NCI-H526 (cell line): ENCODE measurements at regions not wholly inside any gene's neighbourhood (a gene's known extent, or its start where the extent isn't known, plus 50 kb on each side); places are given as distances from the start of the nearest gene placed in this dataset.
"Not testable (repeated sequence)": the region's sequence is repeated elsewhere in the genome, so short reads cannot be mapped to it uniquely, and the experiment has no call there.

ENCODE experiments used
- DNase-seq, 2 experiments: peaks; one replicate each; lab custom pipeline; 2025; lab: John Stamatoyannopoulos, UW

DNA sequence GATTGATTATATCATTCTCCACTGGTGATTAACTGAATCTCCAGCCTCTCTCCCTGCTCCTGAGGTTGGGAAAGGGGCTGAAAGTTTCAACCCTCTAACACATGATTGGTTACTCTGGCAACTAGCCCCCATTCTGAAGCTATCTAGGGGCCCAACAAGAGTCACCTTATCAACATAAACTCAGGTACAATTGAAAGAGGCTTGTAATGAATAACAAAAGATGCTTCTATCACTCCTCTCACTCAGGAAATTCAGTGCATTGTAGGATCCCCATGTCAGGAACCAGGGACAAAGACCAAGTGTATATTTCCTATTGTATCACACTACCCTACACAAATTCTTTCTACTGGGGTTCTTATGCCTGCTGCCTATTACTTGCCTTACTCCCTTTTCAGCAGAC is 123.9 kb upstream of the SLC13A1 start:
- no peak for DNase-seq

DNA sequence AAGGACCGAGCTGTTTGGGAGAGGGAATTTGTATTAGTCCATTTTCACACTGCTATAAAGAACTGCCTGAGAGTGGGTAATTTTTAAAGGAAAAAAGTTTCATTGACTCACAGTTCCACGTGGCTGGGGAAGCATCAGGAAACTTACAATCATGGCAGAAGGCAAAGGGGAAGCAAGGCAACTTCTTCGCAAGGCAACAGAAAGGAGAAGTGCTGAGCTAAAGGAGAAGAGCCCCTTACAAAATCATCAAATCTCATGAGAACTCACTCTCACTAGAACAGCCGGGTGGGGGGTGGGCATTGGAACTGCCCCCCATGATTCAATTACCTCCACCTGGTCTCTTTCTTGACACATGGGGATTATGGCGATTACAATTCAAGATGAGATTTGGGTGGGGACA is 121.8 kb upstream of the SLC13A1 start:
- DNase-seq = not testable (repeated sequence)

DNA sequence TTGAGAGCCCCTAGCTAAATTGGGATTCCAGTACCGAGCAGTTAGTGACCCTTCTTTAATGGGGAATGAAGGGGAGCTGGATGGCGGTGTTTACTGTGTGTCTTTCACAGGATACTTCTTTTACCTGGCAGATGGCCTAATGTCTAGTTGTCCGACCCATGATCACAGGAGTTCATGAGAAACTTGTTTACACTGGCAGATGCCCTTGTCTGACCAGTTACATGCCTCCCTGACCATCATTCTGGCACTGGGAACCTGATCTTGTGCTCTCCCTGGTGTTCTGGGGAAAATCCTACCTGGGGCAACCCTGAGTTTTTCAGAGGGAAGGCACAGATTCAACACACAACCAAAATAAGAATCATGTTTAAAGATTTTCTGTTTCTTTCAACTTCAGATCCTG is 120.1 kb upstream of the SLC13A1 start:
- no peak for DNase-seq

DNA sequence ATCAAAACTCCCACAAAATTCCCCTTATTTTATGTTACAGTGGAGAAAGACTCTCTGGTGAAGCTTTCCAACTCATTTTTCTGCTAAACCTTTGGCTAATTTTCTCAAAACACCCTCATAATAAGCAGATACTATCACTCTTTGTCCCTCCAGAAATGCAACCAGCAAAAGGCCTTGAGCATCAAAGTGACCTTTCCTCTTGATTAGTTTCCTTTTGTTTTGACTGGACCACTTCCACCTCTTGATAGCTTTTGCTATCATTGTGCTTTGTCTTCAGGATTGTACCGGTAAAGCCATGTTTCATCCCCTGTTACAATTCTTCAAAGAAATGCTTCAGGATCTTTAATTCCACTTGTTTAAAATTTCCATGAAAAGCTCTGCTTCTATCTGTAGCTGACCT is 115.1 kb upstream of the SLC13A1 start:
- no peak for DNase-seq

DNA sequence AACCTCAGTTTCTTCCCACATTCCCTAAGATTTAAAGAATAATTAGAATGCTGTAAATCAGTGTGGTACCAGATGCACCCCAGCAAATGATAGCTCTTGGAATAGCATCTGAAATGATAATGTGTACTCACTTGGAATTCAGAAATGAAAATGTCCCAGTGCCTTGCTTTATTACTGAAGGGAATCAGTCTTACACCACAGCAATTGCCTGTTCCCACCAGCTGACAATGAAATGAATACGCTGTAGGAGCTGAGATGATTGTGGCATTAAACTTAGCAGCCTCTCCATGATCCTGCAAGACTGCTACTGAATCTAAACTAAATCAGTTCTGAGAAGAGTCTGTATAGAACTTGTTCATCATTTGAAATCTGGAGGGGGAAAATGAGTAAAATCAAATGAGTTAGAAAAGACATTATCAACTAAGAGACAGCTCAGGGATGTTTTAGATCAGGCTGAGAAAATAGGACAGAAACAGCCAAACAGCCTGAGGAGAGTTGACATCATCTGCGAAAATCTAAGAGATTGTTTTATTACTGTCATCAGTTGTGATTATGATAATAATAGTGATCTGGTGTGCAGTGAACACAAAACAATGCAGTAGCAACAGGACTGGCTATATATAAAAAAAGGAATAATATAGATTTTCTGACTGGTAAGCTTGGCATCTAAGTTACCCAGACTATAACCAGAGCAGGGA is 108.6 kb upstream of the SLC13A1 start:
- no peak for DNase-seq

DNA sequence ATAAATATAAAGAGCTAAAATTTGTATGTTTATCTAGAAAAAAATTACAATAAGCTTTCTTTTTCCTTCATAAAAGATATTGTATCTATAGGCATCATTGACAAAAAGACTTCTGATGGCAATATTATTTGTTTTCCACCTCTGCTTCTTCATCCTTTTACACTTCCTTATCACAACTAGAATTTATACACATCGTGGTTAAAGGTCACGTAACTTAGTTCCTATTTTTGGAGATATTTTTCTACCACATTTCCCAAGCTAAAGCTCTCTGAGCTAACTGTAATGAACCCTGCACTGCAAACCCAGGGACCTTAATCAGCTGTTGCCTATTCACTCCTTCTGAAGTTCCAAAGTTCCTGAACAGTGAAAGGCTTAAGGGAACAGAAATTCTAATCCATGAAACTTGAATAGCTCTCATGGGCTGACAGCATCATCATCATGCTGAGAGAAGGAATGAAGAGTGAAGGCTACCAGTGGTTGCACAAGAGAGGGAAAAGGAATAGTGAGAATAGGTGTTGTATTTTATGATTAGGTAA is 106.1 kb upstream of the SLC13A1 start:
- DNase-seq = no peak

DNA sequence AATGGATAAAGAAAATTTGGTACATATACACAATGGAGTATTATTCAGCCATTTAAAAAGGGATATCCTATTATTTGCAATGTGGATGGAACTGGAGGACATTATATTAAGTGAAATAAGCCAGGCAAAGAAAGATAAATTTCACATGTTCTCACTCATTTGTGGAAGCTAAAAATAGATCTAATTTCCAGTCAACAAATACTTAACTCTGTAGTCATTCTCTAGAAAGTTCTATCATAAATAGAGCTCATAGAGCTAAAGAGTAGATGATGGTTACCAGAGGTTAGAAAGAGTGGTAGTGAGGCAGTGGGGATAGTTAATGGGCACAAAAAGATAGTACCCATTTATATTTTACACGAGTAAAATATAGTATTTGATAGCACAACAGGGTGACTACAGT is 104.2 kb upstream of the SLC13A1 start:
- DNase-seq = no peak

DNA sequence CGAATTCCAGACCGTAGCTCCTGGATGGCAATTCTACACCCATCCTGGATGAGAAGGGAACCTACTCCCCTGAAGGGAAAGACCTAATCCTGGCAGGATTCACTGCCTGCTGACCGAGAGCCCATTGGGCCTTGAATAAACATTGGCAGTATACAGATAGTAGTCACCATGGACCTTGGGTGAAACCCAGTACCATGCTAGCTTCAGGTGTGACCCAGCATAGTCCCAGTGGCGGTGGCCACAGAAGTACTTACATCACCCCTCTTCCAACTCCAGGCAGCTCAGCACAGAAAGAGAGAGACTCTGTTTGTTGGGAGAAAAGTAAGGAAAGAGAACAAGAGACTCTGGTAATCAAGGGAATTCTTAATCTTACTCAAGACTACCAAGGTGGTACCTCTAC is 97.2 kb upstream of the SLC13A1 start:
- DNase-seq = no peak

DNA sequence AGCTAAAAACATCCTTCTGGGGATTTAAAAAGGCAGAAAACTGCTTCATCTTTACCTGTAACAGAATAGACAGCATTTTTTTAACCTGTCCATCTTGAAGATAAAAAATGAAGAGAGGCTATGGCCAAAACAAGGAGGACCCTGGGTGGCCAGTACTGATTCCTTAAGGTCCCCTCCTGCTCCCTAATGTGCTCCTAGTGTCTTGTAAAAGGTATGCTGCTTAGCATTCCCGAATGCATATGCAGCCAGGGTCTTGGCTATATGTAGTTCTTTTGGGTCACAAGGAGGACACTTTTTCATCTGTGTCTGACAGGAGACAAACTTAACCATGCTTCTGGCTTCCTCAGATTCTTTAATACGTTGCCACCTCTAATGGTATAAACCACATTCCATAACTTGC is 93.9 kb upstream of the SLC13A1 start:
- no peak for DNase-seq

DNA sequence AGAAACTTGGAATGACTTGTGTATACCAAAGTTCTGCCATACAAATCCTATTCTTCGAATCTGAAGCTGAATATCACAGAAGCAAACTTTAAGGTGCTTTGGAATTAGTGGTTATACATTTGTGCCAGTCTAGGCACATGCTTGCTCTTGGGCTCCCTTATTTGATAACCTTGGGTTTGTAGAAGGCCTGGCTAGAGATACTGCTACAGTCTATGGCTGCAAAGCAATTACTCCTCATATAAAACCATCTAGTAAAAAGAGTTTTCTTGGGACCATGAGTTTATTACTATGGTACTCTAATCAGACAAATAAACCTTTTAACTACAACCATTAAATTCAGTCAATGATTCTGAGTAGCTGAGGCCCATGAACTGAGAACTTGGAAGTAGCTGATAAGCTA is 92.5 kb upstream of the SLC13A1 start:
- DNase-seq = no peak

DNA sequence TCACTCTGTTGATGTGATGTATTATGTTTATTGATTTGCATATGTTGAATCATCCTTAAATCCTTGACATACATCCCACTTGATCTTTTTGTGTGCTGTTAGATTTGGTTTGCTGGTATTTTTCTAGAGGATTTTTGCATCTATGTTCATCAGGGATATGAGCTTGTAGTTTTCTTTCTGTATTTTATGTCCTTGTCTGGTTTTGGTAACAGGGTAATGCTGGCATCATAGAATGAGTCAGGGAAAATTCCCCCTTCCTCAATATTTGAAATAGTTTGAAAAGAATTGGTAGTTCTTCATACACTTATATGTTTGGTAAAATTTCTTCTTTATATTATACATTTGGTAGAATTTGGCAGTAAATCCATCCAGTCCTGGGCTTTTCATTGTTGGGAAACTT is 89.4 kb upstream of the SLC13A1 start:
- DNase-seq = no peak

DNA sequence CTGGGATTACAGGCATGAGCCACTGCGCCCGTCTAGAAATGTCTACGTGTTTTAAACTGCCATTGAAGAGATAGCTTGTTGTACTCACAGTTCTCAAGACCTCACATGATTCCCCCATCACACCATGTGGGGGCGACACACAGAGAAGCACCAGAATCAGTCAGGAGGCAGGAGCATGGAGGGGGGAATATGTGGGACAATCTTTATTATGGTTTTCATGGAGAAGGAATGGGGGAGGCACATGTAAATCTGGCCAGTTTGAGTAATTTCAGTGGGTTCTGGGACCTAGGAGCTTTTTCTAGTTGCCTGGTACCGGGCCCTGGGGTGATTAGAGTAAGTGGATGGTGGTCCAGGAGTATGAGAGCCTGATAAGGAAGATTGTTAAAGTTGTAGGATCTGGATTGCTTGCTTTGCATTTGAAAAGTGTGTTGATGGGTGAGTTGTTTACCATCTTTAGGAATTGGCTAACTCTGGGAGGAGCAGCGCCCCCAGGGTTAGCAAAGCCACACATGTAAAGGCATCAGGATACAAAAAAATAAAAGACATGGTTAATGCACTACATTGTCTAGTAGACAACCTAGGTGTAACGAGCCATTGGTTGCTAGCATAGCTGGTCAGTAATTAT is 85.4 kb upstream of the SLC13A1 start:
- DNase-seq = no peak

DNA sequence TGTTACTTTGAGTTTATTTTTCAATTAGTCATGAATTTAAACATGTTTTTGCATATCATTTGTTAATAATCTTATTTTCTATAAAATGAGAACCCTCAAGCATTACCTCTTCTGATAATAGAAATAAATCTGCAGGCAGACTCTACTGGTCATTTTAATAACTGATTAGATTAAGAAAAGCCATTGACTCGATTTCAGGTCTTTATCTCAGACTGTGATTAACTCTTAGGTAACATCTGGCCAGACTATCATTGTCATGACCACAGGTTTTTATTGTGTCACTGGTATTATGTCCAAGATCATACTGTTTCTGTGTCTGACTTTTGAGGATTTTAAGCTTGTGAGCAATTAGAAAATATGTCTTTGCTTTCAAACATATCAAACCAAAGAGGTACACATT is 83.6 kb upstream of the SLC13A1 start:
- DNase-seq = no peak

DNA sequence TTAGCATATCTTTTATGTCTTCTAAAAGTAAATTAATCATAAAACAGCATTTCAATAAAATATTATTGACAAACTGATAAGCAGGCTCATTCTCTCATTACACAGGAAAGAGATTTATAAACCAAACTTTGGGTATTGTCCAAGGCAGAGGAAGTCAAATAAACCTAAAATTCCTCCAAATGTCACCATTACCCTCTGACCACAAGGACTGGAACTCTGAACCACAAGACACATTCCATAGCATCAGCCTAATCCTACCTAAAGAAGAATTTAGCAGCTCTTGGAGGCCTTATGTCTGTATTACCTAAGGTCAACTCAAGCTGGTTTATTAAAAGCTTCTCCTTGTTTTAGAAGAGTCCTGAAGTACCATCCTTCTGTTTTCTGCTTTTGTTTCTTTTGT is 82.4 kb upstream of the SLC13A1 start:
- DNase-seq = no peak

DNA sequence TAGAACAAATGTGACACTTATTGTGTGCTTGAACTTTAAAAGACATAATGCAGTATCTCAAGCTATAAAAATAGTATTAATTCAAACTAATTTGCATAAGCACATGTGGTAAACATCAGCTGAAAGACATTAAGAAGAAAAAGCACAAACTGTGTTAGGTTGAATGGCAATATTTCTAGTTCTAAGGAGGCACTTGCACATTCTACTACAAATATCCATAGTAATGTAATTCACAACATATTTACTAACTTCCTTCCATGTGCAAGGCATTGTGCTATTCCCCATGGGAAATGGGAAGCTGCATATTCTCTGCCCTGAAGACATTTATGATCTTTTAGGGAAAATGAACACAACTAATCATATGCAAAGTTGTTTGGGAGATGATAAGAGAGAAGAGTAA is 80.2 kb upstream of the SLC13A1 start:
- no peak for DNase-seq

DNA sequence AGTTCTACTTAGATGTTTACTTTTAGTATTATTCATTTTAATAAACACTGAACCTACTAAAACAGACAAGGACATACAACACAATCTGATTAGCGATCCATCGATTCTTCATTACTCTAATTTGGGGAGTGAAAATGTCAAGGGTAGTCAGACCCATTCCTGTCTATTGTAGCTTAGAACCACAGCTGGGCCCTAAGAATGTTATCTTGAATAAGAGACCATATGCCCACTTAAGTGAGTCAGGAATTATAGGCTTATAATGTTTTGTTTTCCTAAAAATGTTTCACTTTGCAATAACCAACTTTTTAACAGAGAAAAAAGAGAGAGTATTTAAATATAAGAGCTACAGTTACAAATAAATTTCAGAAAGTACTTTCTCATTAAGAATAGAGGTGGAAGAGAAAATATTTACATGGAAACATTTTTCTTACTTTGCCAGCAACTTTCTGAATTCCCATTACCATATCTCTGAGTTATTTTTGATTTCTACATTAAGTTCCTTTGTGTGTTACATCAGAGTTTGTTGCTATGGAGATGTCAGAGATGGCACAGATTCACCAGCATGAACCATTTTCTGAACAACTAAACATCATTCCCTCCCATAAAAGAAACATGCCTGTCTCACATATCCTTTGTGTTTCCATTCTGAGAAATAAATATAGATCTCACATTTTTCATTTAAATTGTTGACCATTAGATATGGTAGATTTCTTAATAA is 75.4 kb upstream of the SLC13A1 start:
- DNase-seq = no peak

DNA sequence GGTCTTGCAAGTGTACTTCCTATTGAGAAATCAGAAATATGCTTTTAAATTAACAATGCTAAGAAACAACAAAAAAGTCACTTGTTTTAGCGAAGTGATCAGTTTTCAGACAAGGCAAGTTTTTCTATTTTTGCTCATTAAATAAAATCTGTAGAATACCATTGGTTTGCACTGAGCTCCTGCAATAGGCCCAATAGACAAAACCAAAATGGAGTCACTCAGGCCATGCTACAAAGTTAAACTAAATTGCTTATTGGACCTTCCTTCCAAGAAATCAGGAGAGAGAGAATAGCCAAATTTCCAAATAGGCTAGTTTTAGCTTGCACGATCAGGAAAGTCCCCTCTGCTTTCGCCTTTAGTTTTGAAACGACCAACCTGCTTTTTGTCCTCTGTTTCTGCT is 73.4 kb upstream of the SLC13A1 start:
- DNase-seq = no peak

DNA sequence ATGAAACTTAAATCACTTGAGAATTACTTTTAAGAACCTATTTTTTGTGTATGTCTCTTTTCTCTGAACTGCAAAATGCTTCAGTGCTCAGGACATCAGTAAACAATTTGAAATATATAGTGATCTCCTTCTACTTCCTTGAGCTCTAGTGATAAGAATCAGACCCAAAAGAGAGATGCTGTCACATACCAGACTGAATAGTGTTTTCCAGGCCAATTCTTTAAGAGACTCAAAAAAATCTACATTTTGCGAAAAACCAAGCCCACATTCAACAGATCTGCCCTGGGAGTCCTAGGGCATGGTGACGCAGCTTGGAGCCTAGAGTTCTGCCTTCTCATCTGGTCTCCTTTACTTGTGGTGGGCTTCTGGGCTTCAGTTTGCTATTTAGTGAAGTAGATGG is 72.1 kb upstream of the SLC13A1 start:
- DNase-seq = no peak

DNA sequence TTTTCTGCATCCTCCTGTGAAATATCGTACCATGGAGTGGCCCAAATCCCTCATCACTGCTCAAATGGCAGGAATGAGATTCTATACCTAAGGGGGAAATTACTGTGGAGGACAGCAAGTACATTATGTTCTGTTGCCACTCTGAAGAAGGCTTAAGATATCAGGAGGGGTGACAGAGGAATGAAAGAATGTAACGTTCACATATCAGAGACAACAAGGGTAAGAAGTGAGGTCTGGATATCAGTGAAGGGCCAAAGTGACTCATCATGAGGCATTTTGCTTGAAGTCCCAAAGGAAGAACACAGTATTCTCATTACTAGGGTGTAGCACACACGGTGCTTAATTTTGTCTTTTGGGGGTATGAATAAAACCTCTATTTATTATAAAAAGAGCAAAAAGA is 71.5 kb upstream of the SLC13A1 start:
- DNase-seq = no peak

DNA sequence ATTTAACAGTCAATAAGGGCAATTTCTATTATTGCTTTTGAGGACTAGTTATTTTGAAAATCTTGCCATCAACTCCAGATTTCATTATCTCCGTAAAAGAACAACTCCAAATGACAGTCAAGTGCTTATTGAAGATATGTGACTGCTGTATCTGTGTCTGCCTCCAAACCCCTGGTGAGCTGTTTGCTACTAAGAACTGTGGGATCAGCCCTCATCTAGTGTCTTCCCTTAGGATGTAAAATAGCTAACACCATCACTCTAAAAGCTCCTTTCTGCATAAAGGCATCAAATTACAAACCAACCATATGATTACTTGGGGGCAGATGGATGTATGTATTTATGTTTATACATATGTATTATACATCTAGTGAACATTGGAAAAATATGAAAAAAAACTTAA is 70.8 kb upstream of the SLC13A1 start:
- DNase-seq = no peak

DNA sequence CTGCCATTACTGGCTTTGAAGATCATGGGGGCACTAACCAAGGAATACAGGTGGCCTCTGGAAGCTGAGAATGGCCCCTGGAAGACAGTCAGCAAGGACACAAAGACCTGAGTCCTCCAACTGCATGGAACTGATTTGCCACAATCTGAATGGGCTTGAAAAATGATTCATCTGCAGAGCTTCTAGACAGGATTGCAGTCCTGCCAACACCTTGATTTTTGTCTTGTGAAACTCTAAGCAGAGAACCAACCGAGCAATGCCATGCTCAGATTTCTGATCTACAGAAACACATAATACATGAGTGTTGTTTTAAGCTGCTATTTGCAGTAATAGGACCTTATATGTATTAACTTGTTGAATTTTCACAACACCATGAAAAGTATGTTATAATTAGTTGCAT is 66.1 kb upstream of the SLC13A1 start:
- DNase-seq = no peak

DNA sequence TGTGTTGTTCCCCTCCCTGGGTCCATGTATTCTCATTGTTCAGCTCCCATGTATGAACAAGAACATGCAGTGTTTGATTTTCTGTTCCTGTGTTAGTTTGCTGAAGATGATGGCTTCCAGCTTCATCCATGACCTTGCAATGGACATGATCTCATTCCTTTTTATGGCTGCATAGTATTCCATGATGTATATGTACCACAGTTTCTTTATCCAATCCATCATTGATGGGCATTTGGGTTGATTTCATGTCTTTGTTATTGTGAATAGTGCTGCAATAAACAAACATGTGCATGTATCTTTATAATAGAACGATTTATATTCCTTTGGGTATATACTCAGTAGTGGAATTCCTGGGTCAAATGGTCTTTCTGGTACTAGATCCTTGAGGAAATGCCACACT is 65.1 kb upstream of the SLC13A1 start:
- not testable (repeated sequence) for DNase-seq

DNA sequence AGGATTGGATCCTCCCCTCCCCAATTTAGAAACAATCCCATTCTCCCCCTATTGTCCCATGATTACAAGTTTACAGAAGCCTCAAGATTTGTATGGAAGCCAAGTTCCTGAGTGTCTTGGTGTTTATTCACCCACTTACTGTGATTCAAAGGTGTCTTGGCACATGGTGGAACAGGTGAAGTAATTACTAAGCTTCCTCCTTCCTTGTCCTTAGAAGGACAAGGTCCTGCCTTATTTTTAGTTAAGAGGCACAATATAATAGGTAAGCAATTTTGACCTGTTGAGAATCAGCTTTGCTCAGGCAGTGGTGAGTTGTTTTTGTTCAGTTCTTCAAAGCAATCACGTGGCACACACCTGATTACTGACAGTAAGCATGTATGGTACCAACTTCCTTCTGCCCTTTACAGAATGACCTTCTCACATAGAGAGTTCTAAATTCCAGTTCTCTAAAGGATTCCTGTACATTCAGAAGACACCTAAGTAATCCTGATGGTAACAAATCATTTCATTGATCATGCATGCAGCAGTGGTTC is 60.7 kb upstream of the SLC13A1 start:
- DNase-seq = no peak
